K562 (cell line): ENCODE measurements at regions not wholly inside any gene's neighbourhood (a gene's known extent, or its start where the extent isn't known, plus 50 kb on each side); places are given as distances from the start of the nearest gene placed in this dataset.

Experiments used
- ATAC-seq: fragments of 200-7000 bp; cut with Tn5 transposase; 3 replicates; pipeline ENCODE4 v1.9.1; 2020; ENCODE audit warnings: moderate library complexity
- BruUV-seq: library from RNA; stranded (reverse); fragments of 400-500 nt; replicated peaks from 2 replicates; lab custom pipeline; 2021; lab: Mats Ljungman, UMichigan
- CTCF ChIA-PET: fragments of 300-600 bp; formaldehyde crosslinking; extraction: SDS; loops from one replicate; lab custom pipeline; 2021; ENCODE audit warnings: low intra/inter-chr PET ratio; lab: Yijun Ruan, JAX
- POLR2A ChIA-PET: fragments of 300-600, 350-650 bp; sonication (Branson Sonifier 250); formaldehyde crosslinking; extraction: SDS; loops from one replicate; lab custom pipeline; 2021; ENCODE audit warnings: antibody characterized with exemption, inconsistent platforms; lab: Yijun Ruan, JAX
- DNase-seq, 4 experiments: peaks; one replicate each; pipeline versions ENCODE4 v3.0.0 to v3.0.0-alpha.2; 2011 to 2018; ENCODE audit warnings: low spot score in 3 of 4, mixed read lengths in 3 of 4; ENCODE audit errors: extremely low read depth in 1 of 4
- FAIRE-seq: peaks from 2 replicates; lab custom pipeline; 2011; peaks lifted over from hg19 to GRCh38; lab: Jason Lieb, UNC
- H2AFZ ChIP-seq: 2 replicates; pipeline ENCODE4 v1.6.0; 2011; ENCODE audit warnings: low read depth, low read length, control low read depth, inconsistent platforms
- H3K27ac ChIP-seq: fragments of 200-600 bp; 3 replicates; pipeline ENCODE4 v1.8.0; 2011; ENCODE audit warnings: low read depth, mild to moderate bottlenecking, control low read depth, inconsistent platforms, low read length, moderate library complexity, mixed read lengths; ENCODE audit errors: extremely low read depth
- H3K27me3 ChIP-seq, 2 experiments: fragments of 300-600 bp in 1 of 2; 2 replicates in 1 of 2; 3 replicates in 1 of 2; pipeline versions ENCODE4 v1.6.0 to v1.8.0; 2011; ENCODE audit warnings: inconsistent platforms in 2 of 2, low read length in 2 of 2, mild to moderate bottlenecking in 1 of 2, mixed read lengths in 1 of 2, moderate library complexity in 1 of 2; ENCODE audit not compliant: control insufficient read depth in 2 of 2, insufficient read depth in 2 of 2
- H3K36me3 ChIP-seq: fragments of 300-600 bp; 3 replicates; pipeline ENCODE4 v1.8.0; 2011; ENCODE audit warnings: mild to moderate bottlenecking, low read length, inconsistent platforms; ENCODE audit not compliant: control insufficient read depth, insufficient read depth
- H3K4me1 ChIP-seq, 2 experiments: fragments of 200-600 bp in 1 of 2; replicated peaks in 1 of 2; 2 replicates in 1 of 2; 3 replicates in 1 of 2; pipeline versions ENCODE4 v1.5.1 to v1.8.0; 2011; ENCODE audit warnings: inconsistent platforms in 2 of 2, low read length in 2 of 2, mild to moderate bottlenecking in 1 of 2, mixed read lengths in 1 of 2, moderate library complexity in 1 of 2; ENCODE audit not compliant: control insufficient read depth in 2 of 2, insufficient read depth in 2 of 2
- H3K4me2 ChIP-seq: 2 replicates; pipeline ENCODE4 v1.6.1; 2011; ENCODE audit warnings: low read length, control low read depth, inconsistent platforms, mixed read lengths; ENCODE audit not compliant: insufficient read depth
- H3K4me3 ChIP-seq: fragments of 200-600 bp; sonication (generic), shearing (Covaris generic); 2 replicates; pipeline ENCODE4 v1.5.1; 2016; ENCODE audit warnings: control low read depth, inconsistent platforms
- H3K79me2 ChIP-seq: fragments of 200-600 bp; 3 replicates; pipeline ENCODE4 v1.8.0; 2011; ENCODE audit warnings: low read length, inconsistent platforms; ENCODE audit not compliant: control insufficient read depth, insufficient read depth
- H3K9ac ChIP-seq, 2 experiments: 2 replicates each; pipeline versions ENCODE4 v1.6.0 to v1.6.1; 2011; ENCODE audit warnings: low read depth in 2 of 2, low read length in 2 of 2, control low read depth in 1 of 2, inconsistent platforms in 1 of 2, mild to moderate bottlenecking in 1 of 2, mixed read lengths in 1 of 2; ENCODE audit not compliant: insufficient read depth in 1 of 2
- H3K9me1 ChIP-seq: one replicate; pipeline ENCODE4 v1.6.0; 2011; ENCODE audit warnings: inconsistent platforms, mild to moderate bottlenecking, low read length, moderate library complexity; ENCODE audit not compliant: control insufficient read depth, insufficient read depth
- H3K9me3 ChIP-seq: replicated peaks from 2 replicates; pipeline ENCODE4 v1.5.1; 2011; ENCODE audit warnings: low read depth, low read length, inconsistent platforms; ENCODE audit not compliant: control insufficient read depth, insufficient read depth
- H4K20me1 ChIP-seq: replicated peaks from 2 replicates; pipeline ENCODE4 v1.6.1; 2011; ENCODE audit warnings: low read length, inconsistent platforms, mixed read lengths; ENCODE audit not compliant: control insufficient read depth, insufficient read depth
- ARID2 ChIP-seq: fragments of 450-650 bp; IDR thresholded peaks from 2 replicates; pipeline ENCODE4 v1.6.1; 2017; ENCODE audit warnings: antibody characterized with exemption, mild to moderate bottlenecking
- BDP1 ChIP-seq: IDR thresholded peaks from 3 replicates; pipeline ENCODE4 v1.6.1; 2011; ENCODE audit not compliant: insufficient read length, insufficient read depth
- CEBPG ChIP-seq, 3 experiments: fragments of 200-800 bp in 1 of 3; sonication (Bioruptor generic) in 1 of 3; sonication (generic) in 1 of 3; formaldehyde crosslinking in 1 of 3; IDR thresholded peaks in 2 of 3; conservative IDR thresholded peaks in 1 of 3; 2 replicates each; pipeline versions ENCODE4 v1.6.1 to v1.8.0; 2016 to 2022; ENCODE audit warnings: missing compliant biosample characterization in 2 of 3, missing genetic modification characterization in 2 of 3, mild to moderate bottlenecking in 1 of 3, missing genetic modification reagents in 1 of 3
- CREB1 ChIP-seq, 2 experiments: sonication (generic) in 1 of 2; formaldehyde crosslinking in 1 of 2; IDR thresholded peaks; 2 replicates each; pipeline versions ENCODE4 v1.6.1 to v1.8.0; 2012 to 2022; ENCODE audit warnings: inconsistent platforms in 1 of 2, mild to moderate bottlenecking in 1 of 2, missing genetic modification reagents in 1 of 2, moderate library complexity in 1 of 2
- CREBBP ChIP-seq: IDR thresholded peaks from one replicate; pipeline ENCODE4 v1.6.1; 2012; ENCODE audit warnings: low read depth, mild to moderate bottlenecking, control low read depth, inconsistent platforms, low read length
- ELK3 ChIP-seq: fragments of 450-650 bp; formaldehyde crosslinking; IDR thresholded peaks from 2 replicates; pipeline ENCODE4 v1.4.0; 2020; ENCODE audit warnings: mild to moderate bottlenecking
- GATAD2A ChIP-seq: fragments of 450-650 bp; IDR thresholded peaks from 2 replicates; pipeline ENCODE4 v1.6.1; 2017
- MECOM ChIP-seq: fragments of 250-450 bp; sonication (Bioruptor Pico); IDR thresholded peaks from 2 replicates; pipeline ENCODE4 v1.8.0; 2022; ENCODE audit warnings: inconsistent platforms
- MLX ChIP-seq, 2 experiments: fragments of 450-650 bp in 1 of 2; sonication (generic) in 1 of 2; formaldehyde crosslinking; conservative IDR thresholded peaks; 2 replicates each; pipeline versions ENCODE4 v1.4.0 to v1.8.1; 2020 to 2022; ENCODE audit warnings: mild to moderate bottlenecking in 1 of 2, missing genetic modification reagents in 1 of 2
- NUFIP1 ChIP-seq: fragments of 450-650 bp; IDR thresholded peaks from 2 replicates; pipeline ENCODE4 v1.6.1; 2018; ENCODE audit not compliant: partially characterized antibody
- SAP30 ChIP-seq: fragments of 200-600 bp; sonication (generic); IDR thresholded peaks from 2 replicates; pipeline ENCODE4 v1.6.1; 2012; ENCODE audit warnings: borderline replicate concordance, low read depth, mild to moderate bottlenecking, moderate library complexity, low read length, control low read depth, inconsistent platforms; ENCODE audit not compliant: insufficient read depth, poor library complexity, severe bottlenecking
- SREBF2 ChIP-seq: sonication (generic); formaldehyde crosslinking; IDR thresholded peaks from 2 replicates; pipeline ENCODE4 v1.4.0; 2020; ENCODE audit warnings: mild to moderate bottlenecking, missing genetic modification reagents
- ZHX1 ChIP-seq: fragments of 150-350 bp; conservative IDR thresholded peaks from 2 replicates; pipeline ENCODE4 v1.6.1; 2014; ENCODE audit warnings: low read length
- ZNF124 ChIP-seq: sonication (generic); formaldehyde crosslinking; IDR thresholded peaks from 2 replicates; pipeline ENCODE4 v1.8.1; 2022; ENCODE audit warnings: missing genetic modification reagents
- ZNF586 ChIP-seq: fragments of 450-650 bp; formaldehyde crosslinking; conservative IDR thresholded peaks from 2 replicates; pipeline ENCODE4 v1.4.0; 2020; ENCODE audit warnings: mild to moderate bottlenecking, moderate library complexity
- WGBS: fragments of 100-300 bp; shearing (Covaris generic); methylation state at CpG from one replicate; pipeline ENCODE4 v1.1.6; 2016; ENCODE audit warnings: low coverage, mixed read lengths; ENCODE audit not compliant: insufficient coverage; ENCODE audit errors: missing lambda C conversion rate; 5-methylcytosine and 5-hydroxymethylcytosine counted together
- in situ Hi-C: fragments of 300-500 bp; cut with MboI; formaldehyde crosslinking; loops from 4 replicates; pipeline ENCODE4 v1.15.0; 2018; ENCODE audit warnings: inconsistent platforms, mixed read lengths
- intact Hi-C: fragments of 100-400 bp; cut with micrococcal nuclease; formaldehyde crosslinking; loops from 2 replicates; pipeline ENCODE4 v1.14.2; 2022

GRCh38 chr16:73874324-73874723 lies 422.3 kb upstream of the PSMD7 start:
- no peaks in the 10 kb centered on the region for H3K36me3 ChIP-seq
- 2% methylated on average over 3 of the region's 3 CpGs for WGBS
- H3K9ac ChIP-seq, result no peak overlapping the region
- no peak overlapping the region for H2AFZ ChIP-seq
- FAIRE-seq, result no peak
- POLR2A ChIA-PET, result no interaction called here
- H3K4me3 ChIP-seq, result no peak overlapping the region
- H4K20me1 ChIP-seq, result no peaks in the 10 kb centered on the region; the same call in 1 of the 2 replicates
- intact Hi-C loops, result loop anchor here (10.0 kb wide), 1 partner anchor 160 kb away; no protein-coding TSS in a partner anchor
- no peaks in the 10 kb centered on the region for H3K9me1 ChIP-seq
- H3K4me2 ChIP-seq, result no peak overlapping the region
- no peak for DNase-seq
- H3K4me1 ChIP-seq, result no peaks in the 10 kb centered on the region
- BruUV-seq, result no TSS peak
- peaks cover 2 to 8% of the 10 kb centered on the region in 2 experiments; a peak in 1 of 5 replicates for H3K27me3 ChIP-seq
- H3K27ac ChIP-seq, result no peak overlapping the region
- in situ Hi-C loops, result no loop called here
- no peaks in the 10 kb centered on the region for H3K79me2 ChIP-seq
- no peaks in the 10 kb centered on the region for H3K9me3 ChIP-seq
- no peak for ATAC-seq
- CTCF ChIA-PET, result no interaction called here
- no peak for TF ChIP-seq CEBPG (CRISPR knock-in tag; IDR thresholded peaks at IDR 0.05)
- no peak for TF ChIP-seq CEBPG (tag; conservative IDR thresholded peaks at IDR 0.05 in 1 of 2, IDR thresholded peaks at IDR 0.05 in 1 of 2)
- TF ChIP-seq GATAD2A, result no peak
- no peak for TF ChIP-seq SREBF2 (CRISPR knock-in tag)
- no peak for TF ChIP-seq ZNF124 (CRISPR knock-in tag)
- TF ChIP-seq CREBBP, result no peak
- no peak for TF ChIP-seq BDP1
- no peak for TF ChIP-seq ELK3 (CRISPR knock-in tag)
- TF ChIP-seq NUFIP1, result no peak
- no peak for TF ChIP-seq ZHX1
- TF ChIP-seq MLX (CRISPR knock-in tag; conservative IDR thresholded peaks at IDR 0.05), result no peak
- TF ChIP-seq SAP30, result no peak
- TF ChIP-seq ZNF586 (CRISPR knock-in tag), result no peak
- TF ChIP-seq MECOM (CRISPR knock-in tag), result no peak
- TF ChIP-seq CREB1 (IDR thresholded peaks at IDR 0.05), result no peak
- no peak for TF ChIP-seq CREB1 (CRISPR knock-in tag; IDR thresholded peaks at IDR 0.05)
- no peak for TF ChIP-seq ARID2
